DOHH2 (cell line): ENCODE measurements at regions not wholly inside any gene's neighbourhood (a gene's known extent, or its start where the extent isn't known, plus 50 kb on each side); places are given as distances from the start of the nearest gene placed in this dataset.

Source experiments
- H3F3A ChIP-seq: fragments of 200-600 bp; sonication (generic), shearing (Covaris generic); 2 replicates; pipeline ENCODE4 v1.6.0; 2016; ENCODE audit warnings: antibody characterized with exemption, mild to moderate bottlenecking; ENCODE audit not compliant: control insufficient read depth, insufficient read depth
- H3K27ac ChIP-seq: fragments of 200-600 bp; sonication (generic); 2 replicates; pipeline ENCODE4 v1.5.1; 2014; ENCODE audit warnings: low read depth, mild to moderate bottlenecking, low read length, moderate library complexity
- H3K27me3 ChIP-seq: fragments of 200-600 bp; sonication (generic); 2 replicates; pipeline ENCODE4 v1.6.1; 2014; ENCODE audit warnings: mild to moderate bottlenecking, low read length, mixed read lengths; ENCODE audit not compliant: control insufficient read depth
- H3K36me3 ChIP-seq: fragments of 200-600 bp; sonication (generic); 2 replicates; pipeline ENCODE4 v1.6.1; 2014; ENCODE audit warnings: mild to moderate bottlenecking, low read length, moderate library complexity, mixed read lengths; ENCODE audit not compliant: control insufficient read depth
- H3K4me1 ChIP-seq: fragments of 200-600 bp; sonication (generic); 2 replicates; pipeline ENCODE4 v1.6.1; 2014; ENCODE audit warnings: mild to moderate bottlenecking, low read length, mixed read lengths; ENCODE audit not compliant: control insufficient read depth
- H3K4me2 ChIP-seq: fragments of 200-600 bp; sonication (generic); 2 replicates; pipeline ENCODE4 v1.6.0; 2014; ENCODE audit warnings: mild to moderate bottlenecking, low read length, moderate library complexity
- H3K4me3 ChIP-seq: fragments of 200-600 bp; sonication (generic); 2 replicates; pipeline ENCODE4 v1.5.1; 2014; ENCODE audit warnings: mild to moderate bottlenecking, low read length, mixed read lengths
- H3K79me2 ChIP-seq: fragments of 200-600 bp; sonication (generic); 2 replicates; pipeline ENCODE4 v1.6.1; 2014; ENCODE audit warnings: mild to moderate bottlenecking, low read length, mixed read lengths; ENCODE audit not compliant: control insufficient read depth
- H3K9me2 ChIP-seq: fragments of 200-600 bp; sonication (generic); replicated peaks from 2 replicates; pipeline ENCODE4 v1.6.1; 2014; ENCODE audit warnings: mild to moderate bottlenecking, low read length, mixed read lengths; ENCODE audit not compliant: control insufficient read depth
- H3K9me3 ChIP-seq: fragments of 200-600 bp; sonication (generic); 2 replicates; pipeline ENCODE4 v1.6.1; 2014; ENCODE audit warnings: antibody characterized with exemption, low read length, mixed read lengths; ENCODE audit not compliant: control insufficient read depth, insufficient read depth
- H4K20me1 ChIP-seq: fragments of 200-600 bp; sonication (generic); 2 replicates; pipeline ENCODE4 v1.6.0; 2014; ENCODE audit warnings: low read depth, mild to moderate bottlenecking, antibody characterized with exemption, low read length, moderate library complexity; ENCODE audit not compliant: control insufficient read depth, insufficient read depth
- CTCF ChIP-seq: fragments of 200-600 bp; sonication (generic); IDR thresholded peaks from one replicate; pipeline ENCODE4 v1.5.1; 2014; ENCODE audit warnings: antibody characterized with exemption, mild to moderate bottlenecking, low read depth, low read length; ENCODE audit not compliant: poor library complexity, severe bottlenecking
- EZH2phosphoT487 ChIP-seq: fragments of 200-600 bp; sonication (generic); IDR thresholded peaks from 2 replicates; pipeline ENCODE4 v1.6.1; 2017; ENCODE audit warnings: borderline replicate concordance, mild to moderate bottlenecking, antibody characterized with exemption, low read length, moderate library complexity, mixed read lengths

GRCh38 chr18:76587147-76587878, 92.3 kb upstream of the ZNF516 start:
- Histone ChIP-seq H3K79me2 (no peaks in the 10 kb centered on the region), H3K4me2 (no peak overlapping the region), H3K4me3 (no peak overlapping the region), H4K20me1 (no peaks in the 10 kb centered on the region), H3K9me3 (no peaks in the 10 kb centered on the region), H3K36me3 (no peaks in the 10 kb centered on the region), H3K27ac (no peak overlapping the region), H3K4me1 (no peaks in the 10 kb centered on the region), H3K9me2 (no peaks in the 10 kb centered on the region), H3F3A (no peaks in the 10 kb centered on the region), H3K27me3 (peaks cover 18% of the 10 kb centered on the region)
- TF ChIP-seq CTCF (no peak), EZH2phosphoT487 (no peak)

GRCh38 chr18:76584414-76585310, 89.6 kb upstream of the ZNF516 start:
- Histone ChIP-seq H3K27ac (no peak overlapping the region), H3K4me3 (no peak overlapping the region), H3K4me2 (no peak overlapping the region), H3K79me2 (no peaks in the 10 kb centered on the region), H3K36me3 (no peaks in the 10 kb centered on the region), H3K9me2 (no peaks in the 10 kb centered on the region), H4K20me1 (no peaks in the 10 kb centered on the region), H3F3A (no peaks in the 10 kb centered on the region), H3K9me3 (no peaks in the 10 kb centered on the region), H3K4me1 (no peaks in the 10 kb centered on the region), H3K27me3 (peaks cover 9% of the 10 kb centered on the region)
- TF ChIP-seq CTCF, result no peak
- TF ChIP-seq EZH2phosphoT487, result no peak

GRCh38 chr18:76581261-76581660, 86.2 kb upstream of the ZNF516 start:
- Histone ChIP-seq H3K79me2 (no peaks in the 10 kb centered on the region), H3K27ac (no peak overlapping the region), H3K9me3 (no peaks in the 10 kb centered on the region), H3K9me2 (no peaks in the 10 kb centered on the region), H3K4me1 (no peaks in the 10 kb centered on the region), H3K36me3 (no peaks in the 10 kb centered on the region), H3K4me3 (no peak overlapping the region), H3F3A (no peaks in the 10 kb centered on the region), H4K20me1 (no peaks in the 10 kb centered on the region), H3K27me3 (peaks cover 3% of the 10 kb centered on the region; the same call in 1 of the 2 replicates), H3K4me2 (no peak overlapping the region)
- no peak for TF ChIP-seq EZH2phosphoT487
- TF ChIP-seq CTCF, result no peak
